ENCODE measurements at regions not wholly inside any gene's neighbourhood (a gene's known extent, or its start where the extent isn't known, plus 50 kb on each side); places are given as distances from the start of the nearest gene placed in this dataset.

DNA sequence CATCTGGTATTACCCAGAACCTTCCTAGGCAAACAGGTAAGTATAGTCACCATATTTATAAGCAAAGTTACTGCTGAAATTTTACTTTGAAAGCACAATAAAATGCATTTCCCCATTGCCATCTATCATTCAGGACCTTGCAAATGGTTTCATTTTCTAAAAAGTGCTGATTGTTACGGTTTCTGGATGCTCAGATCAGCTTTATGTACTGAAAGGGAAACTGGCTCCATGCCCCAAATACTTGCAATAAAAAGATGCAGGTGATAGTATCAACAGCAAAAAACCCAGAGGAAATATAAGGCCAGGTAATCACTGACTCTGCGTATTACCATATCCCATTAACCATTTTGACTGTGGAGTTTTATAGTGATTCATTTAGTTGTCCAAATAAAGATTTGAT lies 1150.7 kb upstream of the CRIM1 start:
- TF ChIP-seq, protein P1, sequence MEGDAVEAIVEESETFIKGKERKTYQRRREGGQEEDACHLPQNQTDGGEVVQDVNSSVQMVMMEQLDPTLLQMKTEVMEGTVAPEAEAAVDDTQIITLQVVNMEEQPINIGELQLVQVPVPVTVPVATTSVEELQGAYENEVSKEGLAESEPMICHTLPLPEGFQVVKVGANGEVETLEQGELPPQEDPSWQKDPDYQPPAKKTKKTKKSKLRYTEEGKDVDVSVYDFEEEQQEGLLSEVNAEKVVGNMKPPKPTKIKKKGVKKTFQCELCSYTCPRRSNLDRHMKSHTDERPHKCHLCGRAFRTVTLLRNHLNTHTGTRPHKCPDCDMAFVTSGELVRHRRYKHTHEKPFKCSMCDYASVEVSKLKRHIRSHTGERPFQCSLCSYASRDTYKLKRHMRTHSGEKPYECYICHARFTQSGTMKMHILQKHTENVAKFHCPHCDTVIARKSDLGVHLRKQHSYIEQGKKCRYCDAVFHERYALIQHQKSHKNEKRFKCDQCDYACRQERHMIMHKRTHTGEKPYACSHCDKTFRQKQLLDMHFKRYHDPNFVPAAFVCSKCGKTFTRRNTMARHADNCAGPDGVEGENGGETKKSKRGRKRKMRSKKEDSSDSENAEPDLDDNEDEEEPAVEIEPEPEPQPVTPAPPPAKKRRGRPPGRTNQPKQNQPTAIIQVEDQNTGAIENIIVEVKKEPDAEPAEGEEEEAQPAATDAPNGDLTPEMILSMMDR (IDR thresholded peaks at IDR 0.05): no peak
- TF ChIP-seq POLR2A (IDR thresholded peaks at IDR 0.05): no peak
